ENCODE measurements at regions not wholly inside any gene's neighbourhood (a gene's known extent, or its start where the extent isn't known, plus 50 kb on each side); places are given as distances from the start of the nearest gene placed in this dataset.

DNA sequence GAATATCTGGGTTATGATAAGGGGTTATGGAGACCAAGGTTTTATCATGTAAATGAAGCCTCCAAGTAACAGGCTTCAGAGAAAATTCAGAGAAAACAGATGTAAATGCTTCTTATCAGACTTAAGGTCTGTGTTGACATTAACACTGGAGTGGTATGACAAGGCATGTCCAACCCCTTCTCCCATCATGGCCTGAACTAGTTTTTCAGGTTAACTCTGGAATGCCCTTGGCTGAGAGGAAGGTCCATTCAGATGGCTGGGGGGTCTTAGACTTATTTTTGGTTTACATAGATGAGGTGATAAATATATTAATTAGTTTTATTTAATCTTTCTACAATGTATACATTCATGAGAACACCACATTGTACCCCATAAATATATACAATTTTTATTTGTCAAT is 399.6 kb downstream of the TBX15 start:
- TF ChIP-seq, protein P1, sequence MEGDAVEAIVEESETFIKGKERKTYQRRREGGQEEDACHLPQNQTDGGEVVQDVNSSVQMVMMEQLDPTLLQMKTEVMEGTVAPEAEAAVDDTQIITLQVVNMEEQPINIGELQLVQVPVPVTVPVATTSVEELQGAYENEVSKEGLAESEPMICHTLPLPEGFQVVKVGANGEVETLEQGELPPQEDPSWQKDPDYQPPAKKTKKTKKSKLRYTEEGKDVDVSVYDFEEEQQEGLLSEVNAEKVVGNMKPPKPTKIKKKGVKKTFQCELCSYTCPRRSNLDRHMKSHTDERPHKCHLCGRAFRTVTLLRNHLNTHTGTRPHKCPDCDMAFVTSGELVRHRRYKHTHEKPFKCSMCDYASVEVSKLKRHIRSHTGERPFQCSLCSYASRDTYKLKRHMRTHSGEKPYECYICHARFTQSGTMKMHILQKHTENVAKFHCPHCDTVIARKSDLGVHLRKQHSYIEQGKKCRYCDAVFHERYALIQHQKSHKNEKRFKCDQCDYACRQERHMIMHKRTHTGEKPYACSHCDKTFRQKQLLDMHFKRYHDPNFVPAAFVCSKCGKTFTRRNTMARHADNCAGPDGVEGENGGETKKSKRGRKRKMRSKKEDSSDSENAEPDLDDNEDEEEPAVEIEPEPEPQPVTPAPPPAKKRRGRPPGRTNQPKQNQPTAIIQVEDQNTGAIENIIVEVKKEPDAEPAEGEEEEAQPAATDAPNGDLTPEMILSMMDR (IDR thresholded peaks at IDR 0.05): no peak
- TF ChIP-seq YY1 (IDR thresholded peaks at IDR 0.05; ENCODE audit: low read depth): no peak

Data from SK-N-SH (cell line).